ENCODE measurements at regions not wholly inside any gene's neighbourhood (a gene's known extent, or its start where the extent isn't known, plus 50 kb on each side); places are given as distances from the start of the nearest gene placed in this dataset.

GRCh38 chr17:51402899-51403298 is 142.6 kb downstream of the UTP18 start (continued):
- TF ChIP-seq REST (IDR thresholded peaks at IDR 0.05; ENCODE audit: unreplicated experiment) = no peak

- no peak overlapping the region for H2AFZ ChIP-seq
- H3K4me2 ChIP-seq = no peak overlapping the region
- 0 out of 2 replicates have a peak, but pooled peaks cover 12% of the 10 kb centered on the region for H3K9me2 ChIP-seq (ENCODE audit: insufficient read depth)
- ATAC-seq (no peak), DNase-seq (ENCODE audit: low spot score) (no peak)
- H3K27ac ChIP-seq (ENCODE audit: low read depth) = no peak overlapping the region
- no peaks in the 10 kb centered on the region for H3K9me3 Mint-ChIP-seq
- no peaks in the 10 kb centered on the region for H4K20me1 ChIP-seq (replicated peaks; ENCODE audit: insufficient read depth)
- H3K36me3 ChIP-seq (ENCODE audit: insufficient read depth) = no peaks in the 10 kb centered on the region
- no peak overlapping the region for H3K4me3 ChIP-seq
- H3K27ac Mint-ChIP-seq = no peak overlapping the region
- no peaks in the 10 kb centered on the region for H3K4me1 ChIP-seq (ENCODE audit: insufficient read depth)
- H3K27me3 Mint-ChIP-seq (ENCODE audit: insufficient read depth, low read depth, poor library complexity) = peaks cover 1% of the 10 kb centered on the region
- no peak overlapping the region for H3K4me3 Mint-ChIP-seq
- no peaks in the 10 kb centered on the region for H3K27me3 ChIP-seq (ENCODE audit: insufficient read depth)
- no peaks in the 10 kb centered on the region for H3K79me2 ChIP-seq (replicated peaks; ENCODE audit: insufficient read depth)
- no peaks in the 10 kb centered on the region for H3K36me3 Mint-ChIP-seq (ENCODE audit: low read depth)
- peaks cover 7% of the 10 kb centered on the region for H3K4me1 Mint-ChIP-seq
- H3F3A ChIP-seq (replicated peaks; ENCODE audit: low read depth) = no peaks in the 10 kb centered on the region
- no peak for TF ChIP-seq STAT1 (IDR thresholded peaks at IDR 0.05; ENCODE audit: unreplicated experiment)
- TF ChIP-seq NANOG (IDR thresholded peaks at IDR 0.05; ENCODE audit: borderline replicate concordance) = no peak
- TF ChIP-seq ZNF114 (CRISPR knock-in tag; IDR thresholded peaks at IDR 0.05) = no peak
- TF ChIP-seq CREB1 (CRISPR knock-in tag; IDR thresholded peaks at IDR 0.05; ENCODE audit: low read depth) = no peak
- TF ChIP-seq POLR2AphosphoS5 (IDR thresholded peaks at IDR 0.05; ENCODE audit: low read depth) = no peak
- TF ChIP-seq ZNF331 (CRISPR knock-in tag; IDR thresholded peaks at IDR 0.05; ENCODE audit: low read depth) = no peak
- TF ChIP-seq JUNB (IDR thresholded peaks at IDR 0.05; ENCODE audit: unreplicated experiment) = no peak
- no peak for TF ChIP-seq ETS1 (IDR thresholded peaks at IDR 0.05)
- no peak for TF ChIP-seq REST (IDR thresholded peaks at IDR 0.05; ENCODE audit: unreplicated experiment)
- TF ChIP-seq EZH2phosphoT487 (IDR thresholded peaks at IDR 0.05; ENCODE audit: unreplicated experiment) = no peak
- no peak for TF ChIP-seq CTCF (conservative IDR thresholded peaks at IDR 0.05; ENCODE audit: low read depth in 2 of 2)
- TF ChIP-seq EZH2 (IDR thresholded peaks at IDR 0.05; ENCODE audit: low read depth, unreplicated experiment) = no peak
These were observed 147.2 kb downstream of the UTP18 start for GRCh38 chr17:51407576-51407975.
